Heart left ventricle (tissue), 13 donors: ENCODE measurements at regions not wholly inside any gene's neighbourhood (a gene's known extent, or its start where the extent isn't known, plus 50 kb on each side); places are given as distances from the start of the nearest gene placed in this dataset.
"Not testable (repeated sequence)": the region's sequence is repeated elsewhere in the genome, so short reads cannot be mapped to it uniquely, and the experiment has no call there.

Experiments used
- POLR2A ChIP-seq, 2 donors: fragments of 450-650 bp; IDR thresholded peaks; one replicate each; pipeline ENCODE4 v1.6.1; 2017; ENCODE audit warnings: antibody characterized with exemption in 2 of 2, mild to moderate bottlenecking in 2 of 2, moderate library complexity in 2 of 2
- TF ChIP-seq, protein P1 (sequence below), 12 donors: fragments of 200-600 bp; sonication (generic) in 4 of 12; IDR thresholded peaks; one replicate each; pipeline versions ENCODE4 v1.5.0 to v1.8.0; 2018 to 2022; ENCODE audit warnings: antibody characterized with exemption in 12 of 12, mild to moderate bottlenecking in 5 of 12
- donor health status: ischemic (EF 13 %, LVEDD 7.1; RV severe dilation, severe dysfunction).
- donor health status: DM: no; HTN: yes; CAD: no.
- donor health status: DM: no; HTN: no; CAD: no.
- donor health status: ischemic (EF 25% LVEDD 6.9; RV normal size, moderate dysfunction).
- donor health status: ischemic (EF 25% LVEDD 5.7; RV mildly dilated, moderate dysfunction).
- donor health status: ischemic (EF 35%, LVEDD 5.7; RV mildly dilated, moderate dysfunction).
- donor health status: nonischemic (EF 11% LVEDD 7.7; RV severe dilation, severe dysfunction).
- donor health status: DM: yes; HTN: yes; CAD: no.
- donor health status: PGD.
- donor health status: ischemic (EF 29% LVEDD 5.4; RV normal size, mild dysfunction).
- donor health status: nonischemic (EF 23%, LVEDD 6.1; RV moderate dilation, normal function).

DNA sequence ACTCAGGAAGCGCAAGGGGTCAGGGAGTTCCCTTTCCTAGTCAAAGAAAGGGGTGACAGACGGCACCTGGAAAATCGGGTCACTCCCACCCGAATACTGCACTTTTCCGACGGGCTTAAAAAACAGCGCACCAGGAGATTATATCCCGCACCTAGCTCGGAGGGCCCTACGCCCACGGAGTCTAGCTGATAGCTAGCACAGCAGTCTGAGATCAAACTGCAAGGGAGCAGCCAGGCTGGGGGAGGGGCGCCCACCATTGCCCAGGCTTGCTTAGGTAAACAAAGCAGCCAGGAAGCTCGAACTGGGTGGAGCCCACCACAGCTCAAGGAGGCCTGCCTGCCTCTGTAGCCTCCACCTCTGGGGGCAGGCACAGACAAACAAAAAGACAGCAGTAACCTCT lies 1416.8 kb downstream of the RPA4 start:
- TF ChIP-seq, protein P1, sequence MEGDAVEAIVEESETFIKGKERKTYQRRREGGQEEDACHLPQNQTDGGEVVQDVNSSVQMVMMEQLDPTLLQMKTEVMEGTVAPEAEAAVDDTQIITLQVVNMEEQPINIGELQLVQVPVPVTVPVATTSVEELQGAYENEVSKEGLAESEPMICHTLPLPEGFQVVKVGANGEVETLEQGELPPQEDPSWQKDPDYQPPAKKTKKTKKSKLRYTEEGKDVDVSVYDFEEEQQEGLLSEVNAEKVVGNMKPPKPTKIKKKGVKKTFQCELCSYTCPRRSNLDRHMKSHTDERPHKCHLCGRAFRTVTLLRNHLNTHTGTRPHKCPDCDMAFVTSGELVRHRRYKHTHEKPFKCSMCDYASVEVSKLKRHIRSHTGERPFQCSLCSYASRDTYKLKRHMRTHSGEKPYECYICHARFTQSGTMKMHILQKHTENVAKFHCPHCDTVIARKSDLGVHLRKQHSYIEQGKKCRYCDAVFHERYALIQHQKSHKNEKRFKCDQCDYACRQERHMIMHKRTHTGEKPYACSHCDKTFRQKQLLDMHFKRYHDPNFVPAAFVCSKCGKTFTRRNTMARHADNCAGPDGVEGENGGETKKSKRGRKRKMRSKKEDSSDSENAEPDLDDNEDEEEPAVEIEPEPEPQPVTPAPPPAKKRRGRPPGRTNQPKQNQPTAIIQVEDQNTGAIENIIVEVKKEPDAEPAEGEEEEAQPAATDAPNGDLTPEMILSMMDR (IDR thresholded peaks at IDR 0.05), result not testable (repeated sequence)
- not testable (repeated sequence) for TF ChIP-seq POLR2A (IDR thresholded peaks at IDR 0.05)
